DMS 273 treated with DMSO at 0.1 percent for 48 hours (cell line): ENCODE measurements at regions not wholly inside any gene's neighbourhood (a gene's known extent, or its start where the extent isn't known, plus 50 kb on each side); places are given as distances from the start of the nearest gene placed in this dataset.
"Not testable (repeated sequence)": the region's sequence is repeated elsewhere in the genome, so short reads cannot be mapped to it uniquely, and the experiment has no call there.

Experiments used
- DNase-seq: peaks from one replicate; lab custom pipeline; 2025; lab: John Stamatoyannopoulos, UW

DNA sequence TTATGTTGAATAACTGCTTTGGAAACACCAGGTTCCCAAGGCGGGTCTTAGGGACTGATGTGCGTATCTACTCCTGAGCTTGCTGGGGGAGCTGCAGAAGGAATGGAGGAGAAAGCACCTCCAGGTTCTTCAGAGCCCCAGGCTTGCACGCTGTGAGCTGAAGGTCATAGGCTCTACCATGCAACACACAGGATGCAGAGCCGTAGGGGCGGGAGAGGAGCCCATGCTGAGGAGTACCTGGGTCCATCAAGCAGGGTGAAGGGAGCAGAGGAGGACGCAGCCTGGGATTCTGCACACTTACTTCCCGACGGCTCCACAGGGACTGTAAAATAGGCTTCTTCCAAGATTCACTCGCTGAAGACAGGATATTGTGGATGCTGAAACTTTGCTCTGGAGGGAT is 426.5 kb upstream of the FRG1 start:
- no peak for DNase-seq

DNA sequence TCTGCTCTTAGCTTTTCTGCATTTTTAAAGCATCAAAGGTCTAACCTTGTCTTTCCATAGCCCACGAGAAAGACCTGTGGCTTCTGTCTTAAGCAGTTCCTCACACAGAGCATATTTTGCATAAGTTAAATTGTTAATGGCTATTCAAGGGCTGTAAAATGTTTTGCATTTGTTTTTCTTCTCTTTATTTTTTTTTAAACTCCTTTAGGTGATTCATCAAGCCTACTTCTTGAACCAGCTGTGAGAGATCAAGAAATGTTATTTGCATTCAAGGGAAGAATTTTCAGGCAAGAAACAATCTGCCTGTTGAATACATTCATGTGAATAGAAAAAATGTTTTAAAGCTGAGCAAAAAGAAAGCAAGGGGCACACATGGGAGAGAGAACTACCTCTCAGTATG is 423.8 kb upstream of the FRG1 start:
- no peak for DNase-seq

DNA sequence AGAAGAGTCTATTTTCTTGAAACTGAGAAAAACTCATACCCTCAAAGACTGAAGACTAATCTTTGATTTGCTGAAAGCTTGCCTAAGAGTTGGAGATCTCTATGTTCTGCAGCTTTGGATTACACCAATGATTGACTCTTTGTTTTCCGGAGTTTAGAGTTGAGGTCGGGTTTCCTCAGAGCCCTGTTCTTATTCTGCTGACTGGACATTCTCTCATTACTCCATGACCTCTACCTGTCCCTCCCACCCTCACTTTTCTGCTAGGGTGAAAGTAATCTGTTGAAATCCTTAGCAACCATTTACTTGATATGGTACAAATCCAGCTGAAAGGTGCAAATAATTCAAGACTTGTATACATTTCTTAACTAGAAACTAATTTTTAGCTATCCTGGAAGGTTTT is 421.5 kb upstream of the FRG1 start:
- no peak for DNase-seq

DNA sequence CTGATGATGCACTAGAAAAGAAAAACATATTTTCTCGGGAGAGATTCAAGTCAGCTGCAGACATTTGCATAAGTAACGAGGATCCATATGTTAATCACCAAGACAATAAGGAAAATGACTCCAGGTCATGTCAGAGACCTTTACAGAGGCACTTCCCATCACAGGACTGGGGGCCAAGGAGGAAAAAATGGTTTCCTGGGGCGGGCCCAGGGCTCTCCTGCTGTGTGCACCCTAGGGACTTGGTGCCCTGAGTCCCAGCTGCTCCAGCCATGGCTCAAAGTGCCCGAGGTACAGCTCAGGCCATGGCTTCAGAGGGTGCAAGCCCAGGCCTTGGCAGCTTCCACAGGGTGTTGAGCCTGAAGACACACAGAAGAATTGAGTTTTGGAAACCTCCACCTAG is 415.4 kb upstream of the FRG1 start:
- no peak for DNase-seq

DNA sequence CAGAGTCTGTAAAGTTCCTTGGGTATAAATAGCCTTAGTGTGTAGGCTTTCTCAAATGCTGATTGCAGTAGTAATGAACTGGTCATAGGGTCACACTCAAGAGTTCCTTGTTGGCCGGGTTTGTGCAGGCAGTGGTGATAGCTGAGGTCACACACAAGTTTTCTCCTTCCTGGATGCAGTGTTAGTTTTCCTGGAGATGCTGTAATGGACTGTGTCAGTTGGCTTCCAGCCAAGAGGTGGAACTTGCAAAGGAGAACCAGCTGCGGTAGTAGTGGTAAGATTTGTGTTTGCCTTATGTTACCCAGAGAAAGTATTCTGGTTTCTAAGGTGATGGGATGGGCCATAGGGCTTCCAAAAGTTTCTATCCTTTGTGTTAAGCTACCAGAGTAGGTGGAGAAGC is 409.8 kb upstream of the FRG1 start:
- no peak for DNase-seq

DNA sequence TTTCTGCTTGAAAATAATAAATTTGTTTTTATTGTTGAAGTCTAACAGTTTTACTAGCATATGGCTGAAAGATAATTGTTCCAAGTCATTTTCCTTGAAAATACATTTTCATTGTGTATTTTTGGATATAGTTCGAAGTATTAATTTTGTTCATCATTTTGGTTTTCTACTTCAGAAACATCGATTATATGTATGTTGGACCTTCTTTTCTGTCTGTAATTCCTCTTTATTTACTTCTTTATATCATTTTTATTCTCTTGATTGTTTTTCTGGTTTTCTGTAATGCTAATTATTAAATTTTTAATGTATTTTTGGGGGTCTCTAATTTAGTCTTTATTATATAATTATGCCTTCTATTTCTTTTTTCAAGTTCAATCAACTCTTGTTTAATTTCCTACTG is 407.1 kb upstream of the FRG1 start:
- DNase-seq: no peak

DNA sequence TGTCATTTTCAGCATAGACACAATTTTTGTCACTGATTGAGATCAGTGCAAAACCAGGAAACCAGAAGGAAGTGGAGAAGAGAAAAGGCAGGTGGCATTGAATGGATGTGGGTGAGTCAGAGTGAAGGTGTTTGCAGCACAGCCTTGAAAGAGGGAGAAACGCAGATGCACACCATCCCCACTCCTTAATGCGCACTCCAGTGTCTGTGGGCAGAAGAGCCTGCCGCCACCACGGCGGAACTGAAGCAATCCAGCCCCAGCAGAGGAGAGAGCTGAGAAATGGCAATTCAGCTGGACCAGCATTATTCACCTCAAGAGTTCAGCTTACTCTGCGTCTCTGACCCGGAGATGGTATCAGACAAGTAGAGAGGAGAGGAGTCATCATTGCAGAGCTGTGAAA is 393.1 kb upstream of the FRG1 start:
- DNase-seq: no peak

DNA sequence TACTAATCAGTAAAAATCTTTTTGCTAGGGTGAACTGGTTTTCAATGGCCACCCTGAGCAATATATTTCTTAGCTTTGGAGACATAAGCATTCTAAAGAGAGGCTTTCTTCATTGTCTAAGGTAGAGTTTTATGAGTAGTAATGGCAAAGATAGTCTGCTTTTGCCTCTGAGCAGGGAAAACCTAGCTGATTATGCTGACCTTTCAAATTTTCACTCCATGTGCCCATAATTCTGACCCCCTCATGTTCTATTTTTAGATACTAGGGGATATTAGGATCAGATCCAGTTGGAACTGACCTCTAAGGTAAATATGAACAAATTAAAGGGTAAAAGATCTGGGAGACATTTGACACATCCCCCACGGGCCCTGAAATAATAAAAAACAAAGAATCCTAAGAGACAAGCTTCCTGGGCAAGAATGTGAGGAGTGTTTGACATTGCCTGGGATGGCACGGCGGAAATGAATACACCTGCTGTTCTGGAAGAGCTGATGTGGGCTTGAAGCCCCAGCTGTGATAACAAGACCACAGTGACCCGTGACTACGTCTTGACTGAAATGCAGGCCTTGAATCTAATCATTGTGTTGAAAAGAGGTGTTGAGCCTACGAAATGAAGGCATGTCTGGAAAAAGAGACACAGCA is 392.1 kb upstream of the FRG1 start:
- DNase-seq: no peak

DNA sequence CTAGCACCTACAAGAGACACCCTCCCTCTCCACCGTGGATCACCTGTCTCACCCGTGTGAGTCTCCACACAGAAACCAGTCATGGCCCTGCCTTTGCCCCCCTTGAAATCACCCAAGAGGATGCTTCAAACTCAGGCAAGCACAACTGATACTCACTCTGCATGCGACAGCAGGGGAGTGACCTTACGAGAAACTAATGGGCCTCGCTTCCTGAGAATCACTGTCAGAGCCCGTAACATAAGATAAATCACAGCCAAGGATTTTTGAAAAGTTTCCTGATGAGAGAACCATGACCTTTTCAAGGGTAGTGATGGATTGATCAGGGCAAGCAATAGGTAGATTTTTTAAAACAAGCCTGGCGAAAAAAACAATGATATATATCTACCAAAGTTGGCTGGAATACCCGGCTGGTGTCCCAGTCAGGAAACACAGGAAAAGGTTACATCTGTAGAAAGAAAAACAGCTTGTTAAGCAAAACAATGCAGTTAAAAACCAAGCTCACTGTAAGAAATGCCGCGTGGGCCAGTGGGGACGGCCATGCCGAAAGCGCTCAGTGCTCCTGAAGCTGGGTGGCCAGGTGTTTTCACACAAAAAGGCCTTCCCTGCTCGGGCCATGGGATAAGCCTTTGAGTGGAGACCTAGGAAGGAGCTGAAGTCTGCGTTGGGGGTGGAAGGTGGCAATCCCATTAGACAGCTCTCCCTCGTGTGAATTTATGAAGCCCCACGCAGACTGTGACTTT is 388.6 kb upstream of the FRG1 start:
- not testable (repeated sequence) for DNase-seq

DNA sequence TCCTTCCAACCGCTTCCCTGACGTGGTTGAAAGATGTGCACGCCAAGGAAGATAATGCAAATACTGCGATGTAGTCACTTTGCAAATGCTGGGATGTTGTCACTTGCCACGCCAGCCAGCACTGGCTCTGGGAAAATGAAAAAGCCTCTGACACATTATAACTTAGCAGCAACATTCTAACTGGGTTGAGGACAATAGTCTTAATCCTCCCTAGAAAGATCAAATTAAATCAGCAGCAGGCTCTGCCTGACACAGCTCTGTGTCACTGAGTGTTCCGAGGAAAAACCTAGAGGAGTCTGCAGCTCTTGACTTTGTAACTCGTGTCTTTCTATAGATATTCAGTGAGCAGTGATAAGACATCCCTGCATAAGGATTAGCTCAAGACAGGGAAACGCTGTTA is 380.1 kb upstream of the FRG1 start:
- DNase-seq: not testable (repeated sequence)

DNA sequence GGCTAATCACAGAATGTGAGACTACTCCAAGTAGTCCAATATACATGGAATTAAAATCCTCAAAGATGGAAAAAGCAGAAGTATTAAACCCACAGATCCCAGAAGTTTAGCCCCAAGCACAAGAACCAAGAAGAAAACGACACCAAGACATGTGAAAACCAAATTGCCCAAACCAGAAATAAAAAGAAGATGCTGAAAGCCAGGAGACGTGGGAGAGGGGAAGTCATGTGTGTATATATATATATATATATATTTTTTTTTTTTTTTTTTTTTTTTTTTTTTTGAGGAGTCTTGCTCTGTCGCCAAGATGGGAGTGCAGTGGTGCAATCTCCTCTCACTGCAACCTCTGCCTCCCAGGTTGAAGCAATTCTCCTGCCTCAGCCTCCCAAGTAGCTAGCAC is 376.9 kb upstream of the FRG1 start:
- DNase-seq: not testable (repeated sequence)

DNA sequence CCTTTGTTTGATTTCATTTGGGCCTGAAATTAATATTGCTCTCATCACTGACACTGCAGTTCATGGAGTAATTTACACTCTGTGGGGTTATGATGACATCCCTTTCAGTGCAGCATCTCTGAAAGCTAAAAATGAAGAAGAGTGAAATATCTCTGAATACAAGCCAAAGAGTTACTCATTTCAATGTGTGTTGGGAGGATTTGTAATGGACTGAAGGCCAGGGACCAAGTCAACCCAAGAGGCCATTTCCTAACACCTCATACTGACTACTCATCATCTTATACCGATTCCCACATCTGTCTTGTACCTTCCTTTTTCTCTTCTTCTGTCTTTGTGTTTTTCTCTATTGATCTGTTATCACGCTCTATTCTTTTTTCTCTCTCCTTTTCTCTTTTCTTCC is 374.4 kb upstream of the FRG1 start:
- DNase-seq: not testable (repeated sequence)

DNA sequence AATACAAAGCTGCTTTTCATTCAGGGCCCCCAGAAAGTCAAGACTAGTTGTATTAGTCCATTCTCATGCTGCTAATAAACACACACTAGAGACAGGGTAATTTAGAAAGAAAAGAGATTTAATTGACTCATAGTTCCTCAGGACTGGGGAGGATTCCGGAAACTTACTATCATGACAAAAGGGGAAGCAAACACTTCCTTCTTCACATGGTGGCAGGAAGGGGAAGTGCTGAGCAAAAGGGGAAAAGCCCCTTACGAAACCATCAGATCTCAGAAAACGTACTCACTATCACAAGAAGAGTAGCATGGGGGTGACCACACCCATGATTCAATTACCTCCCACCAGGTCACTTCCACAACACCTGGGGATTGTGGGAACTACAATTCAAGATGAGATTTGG is 373.8 kb upstream of the FRG1 start:
- not testable (repeated sequence) for DNase-seq

DNA sequence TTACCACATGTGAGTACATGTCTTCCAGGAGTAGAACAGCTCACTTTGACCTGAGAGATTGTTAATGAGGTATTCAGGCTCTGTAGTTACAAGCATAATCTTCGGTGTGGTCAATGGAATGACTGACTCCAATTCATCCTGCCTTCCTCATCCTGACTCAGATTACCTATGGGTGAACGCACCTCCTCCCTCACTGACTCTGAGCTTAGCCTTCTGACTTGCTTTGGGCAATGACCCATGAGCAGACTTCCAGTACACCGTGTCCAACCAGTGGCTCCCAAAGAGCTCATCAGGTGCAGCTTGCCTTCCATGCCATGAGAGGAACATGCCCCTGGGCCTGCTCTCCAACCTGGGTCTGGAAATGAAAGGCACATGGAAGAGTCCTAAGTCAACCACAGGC is 361.0 kb upstream of the FRG1 start:
- DNase-seq: not testable (repeated sequence)

DNA sequence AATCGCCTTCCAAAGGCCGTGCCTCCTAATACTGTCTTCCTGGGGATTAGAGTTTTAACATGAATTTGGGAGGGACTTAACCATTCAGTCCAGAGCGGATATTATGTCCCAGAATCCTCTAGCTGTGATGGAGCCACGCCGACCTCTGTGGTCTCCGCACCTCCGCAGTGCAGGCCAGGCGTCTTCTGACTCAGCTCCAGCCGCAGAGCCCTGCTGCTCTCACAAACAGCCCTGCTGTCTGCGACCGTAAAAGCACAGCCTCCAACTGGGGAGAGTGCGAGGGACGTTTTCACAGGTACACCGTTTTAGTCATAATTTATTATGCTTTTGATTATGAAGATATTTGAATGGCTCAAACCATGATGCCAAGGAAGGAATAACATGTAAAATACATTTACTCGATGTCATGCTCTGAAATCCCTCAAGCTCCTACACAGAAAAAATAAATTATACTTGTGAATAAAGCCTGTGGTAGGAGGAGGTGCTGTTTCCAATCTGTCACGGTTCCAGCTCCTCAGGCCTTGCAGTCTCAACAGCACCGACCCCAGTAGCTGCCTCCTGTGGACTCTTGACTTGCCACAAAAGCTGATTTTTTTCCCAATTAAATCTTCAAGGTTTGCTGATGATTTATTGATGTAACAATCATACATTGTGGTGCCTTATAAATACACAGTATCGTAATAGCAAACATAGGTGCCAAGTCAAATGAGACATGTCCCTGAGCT is 353.6 kb upstream of the FRG1 start:
- not testable (repeated sequence) for DNase-seq

DNA sequence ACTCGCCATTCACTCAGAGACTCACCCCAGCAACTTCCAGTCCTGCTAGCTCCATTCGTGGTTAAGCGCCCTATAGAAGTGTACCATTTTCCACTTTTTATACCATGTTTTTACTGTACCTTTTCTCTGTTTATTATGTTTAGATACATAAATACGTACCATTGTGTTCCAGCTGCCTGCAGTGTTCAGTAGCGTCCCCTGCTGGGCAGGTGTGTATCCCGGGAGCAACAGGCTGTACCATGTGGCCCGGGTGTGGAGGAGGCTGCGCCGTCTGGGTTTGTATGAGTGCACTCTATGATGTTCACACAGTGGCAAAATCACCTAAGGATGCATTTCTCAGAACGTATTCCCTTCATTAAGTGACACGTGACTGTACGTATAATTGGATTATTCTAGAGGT is 351.5 kb upstream of the FRG1 start:
- DNase-seq: not testable (repeated sequence)

DNA sequence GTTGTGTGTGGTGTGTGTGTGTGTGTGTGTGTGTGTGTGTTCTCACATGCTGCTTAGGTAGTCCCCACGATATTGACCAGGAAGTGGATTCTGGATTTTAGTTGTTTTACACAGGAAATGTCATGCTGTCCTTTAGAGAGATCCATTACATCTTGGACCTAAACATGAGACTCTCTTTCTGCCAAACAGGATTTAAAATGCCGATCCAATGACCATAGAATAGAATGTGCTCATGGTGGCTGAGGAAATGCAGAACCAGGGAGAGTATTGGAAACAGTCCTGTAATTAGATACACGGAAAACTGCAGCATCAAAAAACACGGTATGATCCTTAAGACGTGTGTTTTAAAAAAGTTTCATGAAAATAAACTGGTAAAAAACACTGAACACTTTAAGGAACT is 347.8 kb upstream of the FRG1 start:
- DNase-seq: no peak

DNA sequence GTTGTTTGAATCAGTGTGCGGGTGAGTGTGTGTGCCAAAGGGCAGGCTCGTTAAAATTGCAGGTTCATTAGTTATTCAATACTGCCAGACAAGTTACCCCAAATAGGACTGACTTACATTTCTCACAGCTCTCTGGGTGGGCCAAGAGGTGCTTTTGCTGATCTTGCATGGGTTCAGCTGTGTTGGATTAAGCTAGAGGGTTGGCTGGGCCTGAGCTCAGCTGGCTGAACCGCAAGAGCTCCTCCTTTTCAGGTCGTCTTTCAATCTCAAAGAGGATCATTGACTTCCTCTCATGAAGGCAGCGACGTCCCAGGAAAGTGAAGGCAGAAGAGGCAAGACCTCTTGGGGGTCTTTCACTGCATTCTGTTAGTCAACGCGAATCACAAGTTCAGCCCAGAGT is 343.3 kb upstream of the FRG1 start:
- no peak for DNase-seq

DNA sequence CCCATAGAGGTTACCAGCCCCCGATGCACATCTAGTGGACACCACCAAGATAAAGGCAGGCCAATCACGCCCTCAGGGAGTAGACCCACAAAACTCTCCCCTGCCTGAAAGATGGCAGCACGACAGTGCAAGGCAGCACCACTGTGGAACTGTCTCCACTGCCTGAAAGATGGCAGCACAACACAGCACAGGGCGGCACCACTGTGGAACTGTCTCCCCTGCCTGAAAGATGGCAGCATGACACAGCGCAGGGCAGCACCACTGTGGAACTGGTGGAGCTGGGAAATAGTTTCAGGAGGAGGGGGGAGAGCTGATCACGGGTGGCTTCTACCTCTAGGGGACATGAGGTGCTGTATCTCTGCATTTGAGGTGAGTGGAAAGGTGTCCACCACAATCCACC is 340.4 kb upstream of the FRG1 start:
- no peak for DNase-seq

DNA sequence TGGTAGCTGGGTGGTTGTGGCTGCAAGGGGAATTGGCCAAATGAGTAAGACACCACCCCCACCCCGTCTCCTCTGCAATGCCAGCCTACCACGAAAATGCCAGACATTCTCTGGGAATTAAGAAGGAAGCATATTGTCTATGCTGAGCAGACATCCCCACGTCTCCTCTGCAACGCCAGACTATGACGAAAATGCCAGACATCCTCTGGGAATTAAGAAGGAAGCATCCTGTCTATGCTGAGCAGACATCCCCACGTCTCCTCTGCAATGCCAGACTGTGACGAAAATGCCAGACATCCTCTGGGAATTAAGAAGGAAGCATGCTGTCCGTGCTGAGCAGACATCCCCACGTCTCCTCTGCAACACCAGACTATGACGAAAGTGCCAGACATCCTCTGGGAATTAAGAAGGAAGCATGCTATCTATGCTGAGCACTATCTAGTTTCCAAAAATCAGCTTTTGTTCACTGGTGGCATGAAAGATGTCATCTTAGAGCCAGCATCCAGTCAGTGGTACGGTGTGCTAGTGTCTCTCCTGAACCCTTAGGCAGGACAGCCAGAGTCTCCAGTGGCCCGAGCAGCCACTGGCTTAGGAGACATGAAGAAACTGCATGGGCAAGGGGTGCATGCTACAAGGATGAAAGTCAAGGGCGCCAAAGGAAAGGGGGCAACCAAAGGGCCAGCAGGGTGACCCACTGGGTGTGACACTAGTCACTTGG is 339.8 kb upstream of the FRG1 start:
- no peak for DNase-seq

DNA sequence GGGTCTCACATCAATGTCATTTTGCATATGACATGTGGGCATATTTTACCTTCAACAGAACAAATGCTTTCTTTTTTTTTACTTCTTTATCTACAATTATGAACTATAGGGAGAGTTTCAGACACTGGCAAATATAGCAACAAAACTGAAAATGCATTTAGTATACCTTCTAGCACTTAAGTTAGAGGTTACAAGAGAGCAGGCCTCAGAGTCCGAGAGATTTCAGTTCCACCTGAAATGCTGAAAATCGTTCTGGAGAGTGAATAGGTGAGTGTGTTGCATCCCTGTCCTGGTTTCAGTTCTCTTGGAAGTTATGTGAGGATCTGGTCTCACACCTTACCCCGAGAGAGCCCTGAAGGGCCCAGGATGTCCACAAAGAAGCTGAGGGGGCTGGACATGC is 337.8 kb upstream of the FRG1 start:
- DNase-seq: not testable (repeated sequence)

DNA sequence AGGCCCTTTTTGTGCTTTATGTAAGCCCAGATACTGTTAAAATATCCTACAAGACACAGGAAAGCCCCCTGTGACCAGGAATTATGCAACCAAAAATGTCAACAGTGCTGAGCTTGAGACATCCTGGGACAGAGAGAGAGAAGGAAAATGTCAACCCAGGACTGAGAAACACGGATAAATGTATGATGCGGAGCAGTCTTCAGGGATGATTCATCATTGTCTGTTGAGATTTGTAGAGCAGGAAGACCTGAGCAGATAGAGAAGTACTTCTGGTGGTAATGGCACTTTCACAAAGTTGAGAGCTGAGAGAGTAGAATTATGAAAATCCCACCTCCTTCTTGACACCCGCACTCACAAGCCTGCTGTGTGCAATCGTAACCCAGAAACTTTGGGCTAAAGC is 330.1 kb upstream of the FRG1 start:
- DNase-seq: not testable (repeated sequence)

DNA sequence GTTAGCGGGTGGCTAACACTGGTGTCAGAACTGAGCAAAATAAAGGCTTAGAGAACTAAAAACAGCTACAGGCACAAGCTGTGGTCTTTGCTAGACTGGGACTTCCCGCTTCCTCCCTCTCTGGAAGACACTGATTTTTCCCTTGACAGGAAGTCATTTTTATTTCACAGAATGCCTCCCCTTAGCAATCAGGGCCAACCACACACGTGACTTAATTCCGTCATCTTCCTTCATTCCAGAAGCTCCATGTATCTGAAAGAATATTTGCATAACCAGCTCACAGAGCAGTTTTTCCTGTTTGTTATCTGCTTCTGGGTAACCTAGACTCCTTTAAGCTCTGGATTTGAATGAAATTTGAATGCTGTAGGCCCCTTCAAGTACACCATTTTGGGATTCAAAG is 327.5 kb upstream of the FRG1 start:
- DNase-seq: no peak
